Esophagus squamous epithelium (tissue), 5 donors: ENCODE measurements at regions not wholly inside any gene's neighbourhood (a gene's known extent, or its start where the extent isn't known, plus 50 kb on each side); places are given as distances from the start of the nearest gene placed in this dataset.

Source experiments
- DNase-seq: peaks from one replicate; lab custom pipeline; 2025; lab: John Stamatoyannopoulos, UW
- H3K27ac ChIP-seq, 4 donors: fragments of 200-600 bp; sonication (generic); one replicate each; pipeline ENCODE4 v1.5.1; 2016 to 2019; ENCODE audit warnings: mild to moderate bottlenecking in 1 of 4
- H3K27me3 ChIP-seq, 4 donors: fragments of 200-600 bp; sonication (generic); 1 replicate in 3 of 4; 2 replicates in 1 of 4; pipeline versions ENCODE4 v1.5.1 to v1.6.0; 2017 to 2021; ENCODE audit warnings: antibody characterized with exemption in 1 of 4
- H3K36me3 ChIP-seq, 3 donors: fragments of 200-600 bp; sonication (generic); one replicate each; pipeline ENCODE4 v1.5.1; 2016 to 2019
- H3K4me1 ChIP-seq, 3 donors: fragments of 200-600 bp; sonication (generic); one replicate each; pipeline ENCODE4 v1.5.1; 2017 to 2019
- H3K4me3 ChIP-seq, 4 donors: fragments of 200-600 bp; sonication (generic); 1 replicate in 3 of 4; 2 replicates in 1 of 4; pipeline ENCODE4 v1.5.1; 2016 to 2019; ENCODE audit warnings: mild to moderate bottlenecking in 2 of 4, moderate library complexity in 1 of 4
- H3K9me3 ChIP-seq, 3 donors: fragments of 200-600 bp; sonication (generic); one replicate each; pipeline ENCODE4 v1.5.1; 2016 to 2019
- POLR2A ChIP-seq, 4 donors: fragments of 450-650 bp; IDR thresholded peaks; one replicate each; pipeline ENCODE4 v1.6.1; 2017; ENCODE audit warnings: antibody characterized with exemption in 4 of 4, mild to moderate bottlenecking in 4 of 4, moderate library complexity in 3 of 4
- WGBS, 2 donors: methylation state at CpG; one replicate each; pipeline ENCODE4 v1.1.5; 2018; 5-methylcytosine and 5-hydroxymethylcytosine counted together
- intact Hi-C: fragments of 100-400 bp; cut with DNase I; formaldehyde crosslinking; loops from one replicate; pipeline ENCODE4 v1.15.0; 2022
- TF ChIP-seq, protein P1 (sequence below), 6 experiments: fragments of 450-650 bp in 4 of 6; fragments of 200-600 bp in 2 of 6; sonication (generic) in 2 of 6; IDR thresholded peaks; one replicate each; pipeline ENCODE4 v1.5.1; 2016 to 2019; ENCODE audit warnings: antibody characterized with exemption in 6 of 6, mild to moderate bottlenecking in 4 of 6, moderate library complexity in 4 of 6
- donor health status: DM: yes; HTN: yes; CAD: no.

DNA sequence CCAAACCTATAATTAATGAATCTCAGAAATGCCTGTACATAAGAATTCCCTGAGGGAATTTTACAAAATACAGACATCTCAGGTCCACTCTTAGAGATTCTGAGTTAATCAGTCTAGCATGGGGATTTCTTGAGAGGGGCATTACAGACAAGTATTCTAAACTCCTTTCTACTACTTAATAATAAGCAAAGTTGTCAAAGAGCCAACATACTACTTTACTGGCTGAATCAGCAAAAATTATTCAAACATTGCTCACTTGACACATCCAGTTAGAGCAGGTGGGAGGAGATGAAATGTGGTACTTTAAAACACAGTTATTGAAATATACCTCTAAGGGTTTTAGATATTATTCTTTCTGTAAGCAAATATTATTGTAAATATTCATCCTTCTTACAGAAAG is 1164.7 kb downstream of the CDY2B start:
- TF ChIP-seq, protein P1, sequence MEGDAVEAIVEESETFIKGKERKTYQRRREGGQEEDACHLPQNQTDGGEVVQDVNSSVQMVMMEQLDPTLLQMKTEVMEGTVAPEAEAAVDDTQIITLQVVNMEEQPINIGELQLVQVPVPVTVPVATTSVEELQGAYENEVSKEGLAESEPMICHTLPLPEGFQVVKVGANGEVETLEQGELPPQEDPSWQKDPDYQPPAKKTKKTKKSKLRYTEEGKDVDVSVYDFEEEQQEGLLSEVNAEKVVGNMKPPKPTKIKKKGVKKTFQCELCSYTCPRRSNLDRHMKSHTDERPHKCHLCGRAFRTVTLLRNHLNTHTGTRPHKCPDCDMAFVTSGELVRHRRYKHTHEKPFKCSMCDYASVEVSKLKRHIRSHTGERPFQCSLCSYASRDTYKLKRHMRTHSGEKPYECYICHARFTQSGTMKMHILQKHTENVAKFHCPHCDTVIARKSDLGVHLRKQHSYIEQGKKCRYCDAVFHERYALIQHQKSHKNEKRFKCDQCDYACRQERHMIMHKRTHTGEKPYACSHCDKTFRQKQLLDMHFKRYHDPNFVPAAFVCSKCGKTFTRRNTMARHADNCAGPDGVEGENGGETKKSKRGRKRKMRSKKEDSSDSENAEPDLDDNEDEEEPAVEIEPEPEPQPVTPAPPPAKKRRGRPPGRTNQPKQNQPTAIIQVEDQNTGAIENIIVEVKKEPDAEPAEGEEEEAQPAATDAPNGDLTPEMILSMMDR (IDR thresholded peaks at IDR 0.05), result no peak
- no peak for TF ChIP-seq POLR2A (IDR thresholded peaks at IDR 0.05)

DNA sequence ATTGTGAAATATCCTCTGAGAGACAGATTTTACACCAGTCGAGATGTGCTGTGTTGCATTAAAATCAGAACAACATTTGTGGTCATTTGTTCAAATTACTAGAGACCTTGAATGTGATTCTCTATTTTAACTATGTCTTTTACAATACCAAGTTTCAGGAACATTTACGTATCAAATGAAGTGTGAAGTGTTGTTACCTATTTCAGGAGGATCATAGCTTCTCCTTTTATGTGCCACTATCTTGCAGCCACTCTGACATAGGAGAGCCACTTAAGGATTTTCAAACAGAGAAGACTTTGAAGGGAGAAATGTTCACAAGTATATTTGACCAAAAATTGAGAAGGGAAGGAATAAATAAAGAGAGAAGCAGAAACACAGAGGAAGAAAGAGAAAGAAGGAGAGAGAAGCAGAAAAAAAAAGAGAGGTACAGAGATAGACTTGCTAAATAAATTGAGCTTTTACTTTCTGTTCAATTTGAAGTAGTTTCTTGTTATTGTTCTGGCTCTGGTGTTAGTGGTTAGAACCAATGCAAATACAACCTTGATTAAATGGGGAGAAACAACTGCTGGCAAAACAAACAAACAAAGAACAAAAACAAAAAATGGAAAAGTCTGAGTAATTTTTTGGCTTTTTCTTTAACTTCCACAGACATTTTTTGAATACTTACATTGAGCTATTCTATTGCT is 1206.8 kb downstream of the CDY2B start:
- DNase-seq, result no peak
- H3K27me3 ChIP-seq, result no peaks in the 10 kb centered on the region
- TF ChIP-seq, protein P1 (IDR thresholded peaks at IDR 0.05), result no peak
- no peak for TF ChIP-seq POLR2A (IDR thresholded peaks at IDR 0.05)
- H3K27ac ChIP-seq, result no peak overlapping the region
- no peak overlapping the region for H3K4me3 ChIP-seq
- intact Hi-C loops, result no loop called here
- H3K36me3 ChIP-seq, result no peaks in the 10 kb centered on the region
- 100% methylated on average over 2 of the region's 2 CpGs; no CpG with 5 or more reads in 1 of the 2 donors for WGBS, 2 donors
- H3K9me3 ChIP-seq, result no peaks in the 10 kb centered on the region
- H3K4me1 ChIP-seq, result no peaks in the 10 kb centered on the region

More for the DNA sequence above, 1164.7 kb downstream of the CDY2B start:
- Histone ChIP-seq H3K4me1 (no peaks in the 10 kb centered on the region), H3K9me3 (no peaks in the 10 kb centered on the region), H3K36me3 (no peaks in the 10 kb centered on the region), H3K27ac (no peak overlapping the region), H3K27me3 (no peaks in the 10 kb centered on the region), H3K4me3 (no peak overlapping the region)
- intact Hi-C loops, result no loop called here
- no peak for DNase-seq

DNA sequence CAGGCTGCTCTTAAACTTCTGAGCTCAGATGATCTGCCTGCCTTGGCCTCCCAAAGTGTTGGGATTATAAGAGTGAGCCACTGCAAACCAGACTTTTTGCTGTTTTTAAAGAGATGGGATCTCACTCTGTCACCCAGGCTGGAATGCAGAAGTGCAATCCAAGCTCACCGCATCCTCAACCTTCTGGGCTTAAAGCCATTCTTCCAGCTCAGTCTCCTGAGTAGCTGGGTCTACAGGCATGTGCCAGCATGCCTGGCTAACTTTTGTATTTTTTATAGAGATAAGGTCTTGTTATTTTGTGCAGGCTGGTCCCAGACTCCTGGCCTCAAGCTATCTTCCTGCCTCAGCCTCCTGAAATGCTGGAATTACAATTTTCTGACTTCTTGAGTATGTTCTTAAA is 1211.6 kb downstream of the CDY2B start:
- 38% methylated on average over 1 of the region's 1 CpG; no CpG with 5 or more reads in 1 of the 2 donors for WGBS, 2 donors

DNA sequence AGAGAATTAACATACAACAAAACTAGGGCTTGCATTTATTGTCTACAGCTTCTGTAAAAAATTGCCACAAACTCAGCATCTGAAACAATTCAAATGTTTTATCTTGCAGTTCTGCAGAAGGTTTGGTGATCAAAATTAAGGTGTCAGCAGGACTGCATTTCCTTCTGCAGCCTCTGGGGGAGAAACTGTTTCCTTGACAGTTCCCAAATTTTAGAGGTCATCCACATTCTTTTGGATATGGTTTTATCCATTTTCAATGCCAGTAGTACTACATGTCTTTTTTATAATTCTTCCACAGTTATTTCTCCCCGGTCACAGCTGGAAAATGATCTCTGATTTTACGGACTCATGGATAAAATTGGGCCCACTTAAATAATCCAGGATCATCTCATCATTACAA is 1217.3 kb downstream of the CDY2B start:
- TF ChIP-seq, protein P1 (IDR thresholded peaks at IDR 0.05), result peak in 1 of 6 experiments; percentile 39
- no peak for TF ChIP-seq POLR2A (IDR thresholded peaks at IDR 0.05)
- DNase-seq, result no peak
- H3K4me1 ChIP-seq, result no peaks in the 10 kb centered on the region
- no peak overlapping the region for H3K27ac ChIP-seq
- WGBS, 2 donors, result 75% methylated on average over 2 of the region's 2 CpGs; no CpG with 5 or more reads in 1 of the 2 donors
- no peaks in the 10 kb centered on the region for H3K9me3 ChIP-seq
- H3K27me3 ChIP-seq, result no peaks in the 10 kb centered on the region
- H3K4me3 ChIP-seq, result no peak overlapping the region
- H3K36me3 ChIP-seq, result no peaks in the 10 kb centered on the region
- intact Hi-C loops, result no loop called here

More for the DNA sequence above, 1211.6 kb downstream of the CDY2B start:
- H3K4me3 ChIP-seq, result no peak overlapping the region
- no peak for DNase-seq
- no peaks in the 10 kb centered on the region for H3K9me3 ChIP-seq
- no peak for TF ChIP-seq POLR2A (IDR thresholded peaks at IDR 0.05)
- TF ChIP-seq, protein P1 (IDR thresholded peaks at IDR 0.05), result no peak
- H3K27ac ChIP-seq, result no peak overlapping the region
- H3K27me3 ChIP-seq, result no peaks in the 10 kb centered on the region
- H3K4me1 ChIP-seq, result no peaks in the 10 kb centered on the region
- intact Hi-C loops, result no loop called here
- no peaks in the 10 kb centered on the region for H3K36me3 ChIP-seq

DNA sequence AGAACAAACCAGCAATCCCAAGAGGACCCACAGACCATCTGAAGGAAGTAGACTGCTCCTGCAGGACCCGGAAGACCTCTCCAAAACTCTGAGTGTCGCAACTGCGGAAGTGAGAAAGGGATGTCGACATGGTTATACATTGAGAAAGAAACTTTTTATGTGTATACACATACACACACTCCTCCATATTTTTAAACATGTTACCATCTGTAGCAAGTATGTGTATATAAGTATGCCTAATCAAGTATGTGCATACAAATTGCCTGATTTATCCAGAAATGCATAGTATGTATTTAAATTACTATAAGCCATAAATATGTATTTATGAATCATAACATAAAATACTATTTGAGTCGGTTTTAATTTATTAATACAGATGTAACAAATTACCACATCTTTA is 1220.7 kb downstream of the CDY2B start:
- Histone ChIP-seq H3K27me3 (no peaks in the 10 kb centered on the region), H3K4me1 (no peaks in the 10 kb centered on the region), H3K4me3 (no peak overlapping the region), H3K9me3 (no peaks in the 10 kb centered on the region), H3K36me3 (no peaks in the 10 kb centered on the region), H3K27ac (no peak overlapping the region)
- no peak for TF ChIP-seq POLR2A (IDR thresholded peaks at IDR 0.05)
- TF ChIP-seq, protein P1 (IDR thresholded peaks at IDR 0.05), result no peak
- 76% methylated on average over 5 of the region's 5 CpGs; no CpG with 5 or more reads in 1 of the 2 donors for WGBS, 2 donors
- intact Hi-C loops, result no loop called here
- DNase-seq, result no peak
